Stimulated activated CD4-positive, alpha-beta T cell treated with anti-CD3 and anti-CD28 coated beads, Interleukin-1b, Interleukin-23, amount 100 ng/mL, for 48 hours (primary cell): ENCODE measurements at regions not wholly inside any gene's neighbourhood (a gene's known extent, or its start where the extent isn't known, plus 50 kb on each side); places are given as distances from the start of the nearest gene placed in this dataset.
"Not testable (repeated sequence)": the region's sequence is repeated elsewhere in the genome, so short reads cannot be mapped to it uniquely, and the experiment has no call there.

ENCODE experiments used
- DNase-seq: peaks from one replicate; pipeline ENCODE4 v3.0.0-alpha.2; 2020

- peak; percentile 10 for DNase-seq
Observed at GRCh38 chr13:50131920-50132903, 117.0 kb downstream of the KCNRG start.

GRCh38 chr13:50132904-50133357 lies 117.7 kb downstream of the KCNRG start:
- no peak for DNase-seq

GRCh38 chr13:50133358-50133953 lies 118.2 kb downstream of the KCNRG start:
- DNase-seq = no peak

GRCh38 chr13:50136226-50136625 lies 121.0 kb downstream of the KCNRG start:
- no peak for DNase-seq

- DNase-seq = no peak
Observed at GRCh38 chr13:50136678-50137077, 121.4 kb downstream of the KCNRG start.

GRCh38 chr13:50139435-50139934 lies 124.2 kb downstream of the KCNRG start:
- not testable (repeated sequence) for DNase-seq

- no peak for DNase-seq
Observed at GRCh38 chr13:50140153-50140552, 124.9 kb downstream of the KCNRG start.

GRCh38 chr13:50140581-50141374 lies 125.5 kb downstream of the KCNRG start:
- no peak for DNase-seq

GRCh38 chr13:50141375-50141975 lies 126.2 kb downstream of the KCNRG start:
- no peak for DNase-seq

- no peak for DNase-seq
Observed at GRCh38 chr13:50144246-50145160, 129.3 kb downstream of the KCNRG start.

GRCh38 chr13:50149214-50149613 lies 134.0 kb downstream of the KCNRG start:
- DNase-seq = no peak

GRCh38 chr13:50149932-50150331 lies 134.7 kb downstream of the KCNRG start:
- DNase-seq = no peak

- no peak for DNase-seq
Observed at GRCh38 chr13:50152224-50152623, 137.0 kb downstream of the KCNRG start.

- no peak for DNase-seq
Observed at GRCh38 chr13:50152655-50153309, 137.5 kb downstream of the KCNRG start.

GRCh38 chr13:50153401-50153800 lies 138.2 kb downstream of the KCNRG start:
- DNase-seq = no peak

- no peak for DNase-seq
Observed at GRCh38 chr13:50153876-50154275, 138.6 kb downstream of the KCNRG start.

- DNase-seq = no peak
Observed at GRCh38 chr13:50154697-50155096, 139.5 kb downstream of the KCNRG start.

- DNase-seq = no peak
Observed at GRCh38 chr13:50156140-50156539, 140.9 kb downstream of the KCNRG start.

- DNase-seq = no peak
Observed at GRCh38 chr13:50156561-50157127, 141.4 kb downstream of the KCNRG start.

- DNase-seq = no peak
Observed at GRCh38 chr13:50158385-50159165, 143.3 kb downstream of the KCNRG start.
